Tibial artery (tissue), 4 donors: ENCODE measurements at regions not wholly inside any gene's neighbourhood (a gene's known extent, or its start where the extent isn't known, plus 50 kb on each side); places are given as distances from the start of the nearest gene placed in this dataset.

Source experiments
- DNase-seq, 2 donors: peaks; one replicate each; pipeline ENCODE4 v3.0.0-alpha.2; 2019
- H3K27ac ChIP-seq, 2 donors: fragments of 200-600 bp; sonication (generic) in 1 of 2; 1 replicate in 1 of 2; 2 replicates in 1 of 2; pipeline ENCODE4 v1.5.1; 2018 to 2019; ENCODE audit warnings: mild to moderate bottlenecking in 1 of 2
- H3K27me3 ChIP-seq, 2 donors: fragments of 200-600 bp; sonication (generic) in 1 of 2; one replicate each; pipeline versions ENCODE4 v1.5.1 to v1.6.0; 2016 to 2019
- H3K36me3 ChIP-seq, 3 donors: fragments of 200-600 bp; sonication (generic) in 2 of 3; one replicate each; pipeline ENCODE4 v1.5.1; 2016 to 2019; ENCODE audit warnings: mild to moderate bottlenecking in 2 of 3
- H3K4me1 ChIP-seq, 4 donors: fragments of 200-600 bp; sonication (generic) in 2 of 4; 1 replicate in 3 of 4; 2 replicates in 1 of 4; pipeline ENCODE4 v1.5.1; 2016 to 2019
- H3K4me3 ChIP-seq, 2 donors: fragments of 200-600 bp; sonication (generic) in 1 of 2; 1 replicate in 1 of 2; 2 replicates in 1 of 2; pipeline ENCODE4 v1.5.1; 2018 to 2019; ENCODE audit warnings: mild to moderate bottlenecking in 2 of 2
- H3K9me3 ChIP-seq, 3 donors: fragments of 200-600 bp; sonication (generic) in 1 of 3; one replicate each; pipeline ENCODE4 v1.5.1; 2016 to 2019
- intact Hi-C: fragments of 100-400 bp; cut with DNase I; formaldehyde crosslinking; loops from one replicate; pipeline ENCODE4 v1.15.0; 2023; ENCODE audit warnings: low total_unique reads
- TF ChIP-seq, protein P1 (sequence below), 2 experiments: fragments of 200-600 bp in 1 of 2; fragments of 450-650 bp in 1 of 2; IDR thresholded peaks; one replicate each; pipeline ENCODE4 v1.5.1; 2017 to 2019; ENCODE audit warnings: antibody characterized with exemption in 2 of 2, mild to moderate bottlenecking in 1 of 2, moderate library complexity in 1 of 2

DNA sequence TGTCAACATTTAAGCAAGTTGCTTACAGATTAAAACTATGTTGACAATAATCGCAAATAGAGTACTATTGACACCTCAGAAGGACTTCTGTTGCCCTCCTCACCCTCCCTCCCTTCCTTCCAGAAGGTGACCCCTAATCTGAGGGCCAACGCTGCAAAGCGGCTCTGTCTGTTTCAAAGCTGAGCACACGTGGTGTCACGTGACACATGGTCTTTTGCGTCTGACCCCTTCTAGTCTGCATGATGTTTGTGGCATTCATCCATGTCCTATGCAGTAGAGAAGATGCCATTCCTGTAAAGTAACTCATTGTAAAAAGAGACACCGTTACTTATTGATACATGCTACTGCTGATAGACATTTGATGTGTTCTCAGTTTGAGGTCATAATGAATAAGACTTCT, 182.3 kb downstream of the THBS2 start:
- DNase-seq, result no peak
- Histone ChIP-seq H3K27ac (peak overlapping the region; percentile 72 to 77), H3K9me3 (no peaks in the 10 kb centered on the region), H3K36me3 (no peaks in the 10 kb centered on the region), H3K4me1 (peaks cover 0 to 79% (median 41%) of the 10 kb centered on the region in 4 donors), H3K4me3 (no peak overlapping the region), H3K27me3 (no peaks in the 10 kb centered on the region)
- TF ChIP-seq, protein P1, sequence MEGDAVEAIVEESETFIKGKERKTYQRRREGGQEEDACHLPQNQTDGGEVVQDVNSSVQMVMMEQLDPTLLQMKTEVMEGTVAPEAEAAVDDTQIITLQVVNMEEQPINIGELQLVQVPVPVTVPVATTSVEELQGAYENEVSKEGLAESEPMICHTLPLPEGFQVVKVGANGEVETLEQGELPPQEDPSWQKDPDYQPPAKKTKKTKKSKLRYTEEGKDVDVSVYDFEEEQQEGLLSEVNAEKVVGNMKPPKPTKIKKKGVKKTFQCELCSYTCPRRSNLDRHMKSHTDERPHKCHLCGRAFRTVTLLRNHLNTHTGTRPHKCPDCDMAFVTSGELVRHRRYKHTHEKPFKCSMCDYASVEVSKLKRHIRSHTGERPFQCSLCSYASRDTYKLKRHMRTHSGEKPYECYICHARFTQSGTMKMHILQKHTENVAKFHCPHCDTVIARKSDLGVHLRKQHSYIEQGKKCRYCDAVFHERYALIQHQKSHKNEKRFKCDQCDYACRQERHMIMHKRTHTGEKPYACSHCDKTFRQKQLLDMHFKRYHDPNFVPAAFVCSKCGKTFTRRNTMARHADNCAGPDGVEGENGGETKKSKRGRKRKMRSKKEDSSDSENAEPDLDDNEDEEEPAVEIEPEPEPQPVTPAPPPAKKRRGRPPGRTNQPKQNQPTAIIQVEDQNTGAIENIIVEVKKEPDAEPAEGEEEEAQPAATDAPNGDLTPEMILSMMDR (IDR thresholded peaks at IDR 0.05), result no peak
- intact Hi-C loops, result loop anchor here (10.0 kb wide), 1 partner anchor 93 kb away; no protein-coding TSS in a partner anchor

DNA sequence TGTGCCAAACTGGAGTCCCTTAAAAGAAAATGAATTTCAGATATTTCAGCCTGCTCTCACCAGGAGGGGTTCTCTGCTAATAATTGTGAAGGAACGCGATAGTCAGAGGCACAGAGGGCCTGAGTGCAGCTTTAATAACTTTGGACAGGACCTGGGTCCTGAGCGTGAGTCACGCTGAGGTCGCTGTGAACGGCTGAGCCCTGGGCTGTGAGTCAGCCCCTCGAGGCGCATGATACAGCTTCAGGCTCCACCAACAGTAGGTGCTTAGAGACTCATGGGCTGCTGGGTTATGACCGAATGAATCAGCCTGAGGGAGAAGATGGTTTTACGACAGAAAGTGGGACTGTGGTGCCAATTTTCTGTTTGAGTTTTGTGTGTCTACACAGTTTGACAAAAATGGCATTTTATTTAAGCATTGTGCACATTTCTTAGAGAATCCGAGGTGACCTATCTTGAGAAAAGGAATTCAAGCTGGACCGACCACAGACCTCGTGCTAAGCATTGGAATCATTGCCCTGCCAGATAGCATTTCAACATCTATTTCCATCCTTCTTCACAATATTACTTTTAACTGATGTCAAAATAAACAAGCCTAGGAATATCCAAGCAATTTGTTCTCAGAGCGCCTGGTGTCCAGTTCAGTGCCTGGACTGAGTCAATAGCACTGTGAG, 183.0 kb downstream of the THBS2 start:
- no peaks in the 10 kb centered on the region for H3K9me3 ChIP-seq
- H3K36me3 ChIP-seq, result no peaks in the 10 kb centered on the region
- no peak overlapping the region for H3K4me3 ChIP-seq
- TF ChIP-seq, protein P1 (IDR thresholded peaks at IDR 0.05), result peak; percentile 7 to 21
- no peaks in the 10 kb centered on the region for H3K27me3 ChIP-seq
- intact Hi-C loops, result loop anchor here (10.0 kb wide), 1 partner anchor 94 kb away; no protein-coding TSS in a partner anchor
- H3K27ac ChIP-seq, result peak overlapping the region; percentile 72 to 77
- peaks cover 0 to 73% (median 37%) of the 10 kb centered on the region in 4 donors for H3K4me1 ChIP-seq
- DNase-seq, result peak; percentile 94 to 98

DNA sequence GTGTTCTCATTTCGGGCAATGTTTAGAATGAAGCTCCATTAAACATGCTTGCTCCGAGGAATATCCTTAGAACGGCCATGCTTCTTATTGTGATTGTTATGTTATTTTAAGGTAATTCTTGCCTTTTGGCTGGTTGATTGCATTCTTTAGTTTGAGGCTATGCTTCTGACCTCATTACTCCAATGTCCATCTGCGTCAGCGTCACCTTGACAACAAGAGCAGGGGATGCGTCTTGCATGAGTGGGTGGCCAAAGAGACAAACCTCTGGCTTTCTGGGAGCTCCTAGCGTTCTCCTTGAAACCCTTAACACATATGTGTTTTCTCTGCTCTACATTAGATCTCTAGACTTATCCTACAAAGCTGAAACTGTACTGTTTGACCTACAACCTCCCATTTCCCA, 184.3 kb downstream of the THBS2 start:
- intact Hi-C loops, result no loop called here
- Histone ChIP-seq H3K36me3 (no peaks in the 10 kb centered on the region), H3K4me3 (no peak overlapping the region), H3K4me1 (peaks cover 0 to 60% (median 26%) of the 10 kb centered on the region in 4 donors), H3K27me3 (no peaks in the 10 kb centered on the region), H3K9me3 (no peaks in the 10 kb centered on the region), H3K27ac (peak overlapping the region; percentile 72 to 77)
- TF ChIP-seq, protein P1 (IDR thresholded peaks at IDR 0.05), result no peak
- DNase-seq, result no peak

- H3K27me3 ChIP-seq, result no peaks in the 10 kb centered on the region
- no peaks in the 10 kb centered on the region for H3K36me3 ChIP-seq
- TF ChIP-seq, protein P1 (IDR thresholded peaks at IDR 0.05), result no peak
- peaks cover 0 to 10% (median 0%) of the 10 kb centered on the region in 4 donors for H3K4me1 ChIP-seq
- no peak overlapping the region for H3K4me3 ChIP-seq
- no peak for DNase-seq
- H3K9me3 ChIP-seq, result no peaks in the 10 kb centered on the region
- H3K27ac ChIP-seq, result no peak overlapping the region
- intact Hi-C loops, result no loop called here
These were observed 189.5 kb downstream of the THBS2 start for GRCh38 chr6:169064194-169064593.

GRCh38 chr6:169062272-169062671, 191.4 kb downstream of the THBS2 start:
- no peak for DNase-seq
- TF ChIP-seq, protein P1 (IDR thresholded peaks at IDR 0.05), result no peak
- H3K27ac ChIP-seq, result no peak overlapping the region
- peaks cover 0 to 8% (median 4%) of the 10 kb centered on the region in 4 donors for H3K4me1 ChIP-seq
- H3K4me3 ChIP-seq, result no peak overlapping the region
- intact Hi-C loops, result no loop called here
- H3K27me3 ChIP-seq, result no peaks in the 10 kb centered on the region
- H3K9me3 ChIP-seq, result no peaks in the 10 kb centered on the region
- H3K36me3 ChIP-seq, result no peaks in the 10 kb centered on the region
